ENCODE measurements at regions not wholly inside any gene's neighbourhood (a gene's known extent, or its start where the extent isn't known, plus 50 kb on each side); places are given as distances from the start of the nearest gene placed in this dataset.

DNA sequence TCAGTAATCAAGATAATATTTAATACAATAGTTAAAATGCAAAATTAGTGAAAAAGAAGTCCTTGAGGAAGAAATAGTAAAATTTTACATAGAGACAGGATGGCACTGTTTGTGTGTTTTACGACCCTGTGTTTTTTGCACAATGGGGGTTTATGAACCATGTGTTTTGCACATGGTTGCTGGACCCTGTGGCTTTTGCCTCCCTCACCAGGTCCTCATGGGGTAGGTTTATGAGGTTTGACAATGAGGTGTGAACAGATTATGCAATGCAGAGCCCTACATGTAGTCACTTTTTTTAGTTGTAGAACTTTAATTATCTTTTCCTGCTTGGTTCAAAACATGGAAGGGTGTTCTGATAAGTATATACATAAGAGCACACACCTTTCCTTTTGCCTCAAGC, 366.3 kb upstream of the FAR2 start:
- TF ChIP-seq, protein P1, sequence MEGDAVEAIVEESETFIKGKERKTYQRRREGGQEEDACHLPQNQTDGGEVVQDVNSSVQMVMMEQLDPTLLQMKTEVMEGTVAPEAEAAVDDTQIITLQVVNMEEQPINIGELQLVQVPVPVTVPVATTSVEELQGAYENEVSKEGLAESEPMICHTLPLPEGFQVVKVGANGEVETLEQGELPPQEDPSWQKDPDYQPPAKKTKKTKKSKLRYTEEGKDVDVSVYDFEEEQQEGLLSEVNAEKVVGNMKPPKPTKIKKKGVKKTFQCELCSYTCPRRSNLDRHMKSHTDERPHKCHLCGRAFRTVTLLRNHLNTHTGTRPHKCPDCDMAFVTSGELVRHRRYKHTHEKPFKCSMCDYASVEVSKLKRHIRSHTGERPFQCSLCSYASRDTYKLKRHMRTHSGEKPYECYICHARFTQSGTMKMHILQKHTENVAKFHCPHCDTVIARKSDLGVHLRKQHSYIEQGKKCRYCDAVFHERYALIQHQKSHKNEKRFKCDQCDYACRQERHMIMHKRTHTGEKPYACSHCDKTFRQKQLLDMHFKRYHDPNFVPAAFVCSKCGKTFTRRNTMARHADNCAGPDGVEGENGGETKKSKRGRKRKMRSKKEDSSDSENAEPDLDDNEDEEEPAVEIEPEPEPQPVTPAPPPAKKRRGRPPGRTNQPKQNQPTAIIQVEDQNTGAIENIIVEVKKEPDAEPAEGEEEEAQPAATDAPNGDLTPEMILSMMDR (IDR thresholded peaks at IDR 0.05) = no peak
- no peak for TF ChIP-seq POLR2A (IDR thresholded peaks at IDR 0.05)
